Endothelial cell of umbilical vein (primary cell): ENCODE measurements at regions not wholly inside any gene's neighbourhood (a gene's known extent, or its start where the extent isn't known, plus 50 kb on each side); places are given as distances from the start of the nearest gene placed in this dataset.

Source experiments
- BruUV-seq: library from RNA; stranded (reverse); fragments of 400-500 nt; replicated peaks from 2 replicates; lab custom pipeline; 2021; lab: Mats Ljungman, UMichigan
- CTCF ChIA-PET: fragments of 300-600, 350-600 bp; sonication (Branson Sonifier 250); formaldehyde crosslinking; loops from one replicate; lab custom pipeline; 2021; ENCODE audit warnings: antibody characterized with exemption, inconsistent platforms; lab: Charles Lee
- POLR2A ChIA-PET: fragments of 300-600, 350-600 bp; sonication (Branson Sonifier 250); formaldehyde crosslinking; loops from one replicate; lab custom pipeline; 2021; ENCODE audit warnings: antibody characterized with exemption, inconsistent platforms; lab: Charles Lee
- DNase-seq: peaks from one replicate; pipeline ENCODE4 v3.0.0-alpha.2; 2011; ENCODE audit warnings: low read depth, low spot score
- FAIRE-seq: peaks from 2 replicates; lab custom pipeline; 2011; peaks lifted over from hg19 to GRCh38; lab: Jason Lieb, UNC
- H2AFZ ChIP-seq: 2 replicates; pipeline ENCODE4 v1.6.0; 2012; ENCODE audit warnings: low read depth, low read length, control low read depth, inconsistent platforms
- H3K27ac ChIP-seq: 2 replicates; pipeline ENCODE4 v1.5.1; 2011; ENCODE audit warnings: low read depth, mild to moderate bottlenecking, control low read depth, low read length, moderate library complexity; ENCODE audit not compliant: insufficient read depth
- H3K27me3 ChIP-seq, 2 experiments: 2 replicates each; pipeline versions ENCODE4 v1.6.0 to v1.6.1; 2011; ENCODE audit warnings: low read length in 2 of 2, mixed read lengths in 1 of 2; ENCODE audit not compliant: control insufficient read depth in 2 of 2, insufficient read depth in 2 of 2
- H3K36me3 ChIP-seq, 2 experiments: 2 replicates in 1 of 2; 3 replicates in 1 of 2; pipeline ENCODE4 v1.5.1; 2011; ENCODE audit warnings: low read length in 2 of 2, mild to moderate bottlenecking in 1 of 2, moderate library complexity in 1 of 2; ENCODE audit not compliant: control insufficient read depth in 2 of 2, insufficient read depth in 2 of 2; ENCODE audit errors: extremely low read depth in 1 of 2
- H3K4me1 ChIP-seq: 3 replicates; pipeline ENCODE4 v1.5.1; 2011; ENCODE audit warnings: mild to moderate bottlenecking, low read length; ENCODE audit not compliant: control insufficient read depth, insufficient read depth; ENCODE audit errors: extremely low read depth
- H3K4me2 ChIP-seq: 2 replicates; pipeline ENCODE4 v1.6.1; 2011; ENCODE audit warnings: low read length, control low read depth, mixed read lengths; ENCODE audit not compliant: insufficient read depth
- H3K4me3 ChIP-seq, 3 experiments: fragments of 200-600 bp in 1 of 3; sonication (generic), shearing (Covaris generic) in 1 of 3; replicated peaks in 1 of 3; 2 replicates each; pipeline ENCODE4 v1.5.1; 2011 to 2016; ENCODE audit warnings: control low read depth in 3 of 3, low read length in 3 of 3, mild to moderate bottlenecking in 2 of 3, inconsistent platforms in 1 of 3, low read depth in 1 of 3, moderate library complexity in 1 of 3; ENCODE audit not compliant: insufficient read depth in 1 of 3
- H3K79me2 ChIP-seq: 2 replicates; pipeline ENCODE4 v1.6.0; 2012; ENCODE audit warnings: low read length, inconsistent platforms; ENCODE audit not compliant: control insufficient read depth, insufficient read depth
- H3K9ac ChIP-seq: replicated peaks from 2 replicates; pipeline ENCODE3; 2011; ENCODE audit warnings: low read length, control low read depth; ENCODE audit not compliant: insufficient read depth; ENCODE audit errors: extremely low read depth
- H3K9me1 ChIP-seq: replicated peaks from 3 replicates; pipeline ENCODE4 v1.6.0; 2011; ENCODE audit warnings: mild to moderate bottlenecking, low read length; ENCODE audit not compliant: control insufficient read depth, insufficient read depth; ENCODE audit errors: extremely low read depth
- H3K9me3 ChIP-seq: replicated peaks from 2 replicates; pipeline ENCODE4 v1.5.1; 2012; ENCODE audit warnings: low read length, inconsistent platforms; ENCODE audit not compliant: control insufficient read depth, insufficient read depth
- H4K20me1 ChIP-seq: replicated peaks from 2 replicates; pipeline ENCODE3; 2011; ENCODE audit warnings: mild to moderate bottlenecking, low read length; ENCODE audit not compliant: control insufficient read depth, insufficient read depth; ENCODE audit errors: extremely low read depth
- CTCF ChIP-seq, 2 donors: IDR thresholded peaks; 1 replicate in 1 of 2; 2 replicates in 1 of 2; pipeline ENCODE4 v1.5.1; 2011; ENCODE audit warnings: low read length in 2 of 2, mild to moderate bottlenecking in 2 of 2, moderate library complexity in 2 of 2, control low read depth in 1 of 2, inconsistent platforms in 1 of 2, low read depth in 1 of 2; ENCODE audit not compliant: insufficient read depth in 1 of 2; ENCODE audit errors: extremely low read depth in 1 of 2
- EZH2 ChIP-seq: IDR thresholded peaks from 2 replicates; pipeline ENCODE4 v1.6.1; 2012; ENCODE audit warnings: borderline replicate concordance, low read depth, mild to moderate bottlenecking, moderate library complexity, low read length, inconsistent platforms; ENCODE audit not compliant: severe bottlenecking
- FOS ChIP-seq: IDR thresholded peaks from 2 replicates; pipeline ENCODE4 v1.6.1; 2011; ENCODE audit warnings: mild to moderate bottlenecking, low read length, moderate library complexity, borderline replicate concordance; ENCODE audit not compliant: insufficient read depth
- GATA2 ChIP-seq: IDR thresholded peaks from 2 replicates; pipeline ENCODE4 v1.7.0; 2011; ENCODE audit warnings: low read depth, mild to moderate bottlenecking, moderate library complexity, mixed read lengths, low read length; ENCODE audit not compliant: insufficient read length, insufficient read depth
- JUN ChIP-seq: IDR thresholded peaks from 2 replicates; pipeline ENCODE4 v1.6.1; 2011; ENCODE audit warnings: borderline replicate concordance, low read depth; ENCODE audit not compliant: insufficient read length, insufficient read depth
- MAX ChIP-seq: IDR thresholded peaks from 2 replicates; pipeline ENCODE4 v1.6.1; 2011; ENCODE audit not compliant: insufficient read depth, insufficient read length
- MYC ChIP-seq: IDR thresholded peaks from one replicate; pipeline ENCODE4 v1.6.1; 2011; ENCODE audit warnings: mild to moderate bottlenecking, low read depth, low read length
- POLR2A ChIP-seq: IDR thresholded peaks from 2 replicates; pipeline ENCODE4 v1.6.1; 2012; ENCODE audit warnings: low read depth, mild to moderate bottlenecking, control low read depth, low read length
- POLR2AphosphoS5 ChIP-seq: IDR thresholded peaks from 2 replicates; pipeline ENCODE4 v1.6.1; 2012; ENCODE audit warnings: low read depth, mild to moderate bottlenecking, control low read depth, low read length, moderate library complexity; ENCODE audit not compliant: insufficient read depth
- dilution Hi-C: fragments of 300-500 bp; cut with MboI; formaldehyde crosslinking; loops from one replicate; pipeline ENCODE4 v1.15.0; 2019; ENCODE audit warnings: low sequenced_read_pairs; ENCODE audit not compliant: extremely low pct_ligation_motif_present
- intact Hi-C: fragments of 100-400 bp; cut with micrococcal nuclease; formaldehyde crosslinking; loops from one replicate; pipeline ENCODE4 v1.10.0; 2022

GRCh38 chrX:113974881-113975280, 609.0 kb upstream of the HTR2C start:
- Histone ChIP-seq H3K27me3 (no peaks in the 10 kb centered on the region), H3K36me3 (no peaks in the 10 kb centered on the region), H4K20me1 (no peaks in the 10 kb centered on the region), H3K27ac (no peak overlapping the region), H3K9me3 (no peaks in the 10 kb centered on the region), H3K4me2 (no peak overlapping the region), H3K9me1 (no peaks in the 10 kb centered on the region), H3K4me3 (no peak overlapping the region), H2AFZ (no peak overlapping the region), H3K9ac (no peak overlapping the region), H3K4me1 (no peaks in the 10 kb centered on the region), H3K79me2 (no peaks in the 10 kb centered on the region)
- DNase-seq, result no peak
- ChIA-PET POLR2A (no interaction called here), CTCF (no interaction called here)
- TF ChIP-seq MYC (no peak), JUN (no peak), CTCF (IDR thresholded peaks at IDR 0.05; ENCODE audit: extremely low read depth in 1 of 2, insufficient read depth in 1 of 2, low read depth in 1 of 2, low read length in 2 of 2) (no peak), MAX (no peak), FOS (no peak), POLR2A (no peak)
- intact Hi-C loops (no loop called here), dilution Hi-C loops (no loop called here)
- BruUV-seq, result no TSS peak
- FAIRE-seq, result no peak

GRCh38 chrX:113973706-113974105, 610.2 kb upstream of the HTR2C start:
- ChIA-PET CTCF (no interaction called here), POLR2A (no interaction called here)
- Histone ChIP-seq H3K4me3 (no peak overlapping the region), H3K36me3 (no peaks in the 10 kb centered on the region), H3K4me1 (no peaks in the 10 kb centered on the region), H3K79me2 (no peaks in the 10 kb centered on the region), H2AFZ (no peak overlapping the region), H3K27ac (no peak overlapping the region), H3K9me1 (no peaks in the 10 kb centered on the region), H3K27me3 (no peaks in the 10 kb centered on the region), H3K4me2 (no peak overlapping the region), H3K9me3 (no peaks in the 10 kb centered on the region), H3K9ac (no peak overlapping the region), H4K20me1 (no peaks in the 10 kb centered on the region)
- TF ChIP-seq CTCF (IDR thresholded peaks at IDR 0.05; ENCODE audit: extremely low read depth in 1 of 2, insufficient read depth in 1 of 2, low read depth in 1 of 2, low read length in 2 of 2) (no peak), EZH2 (no peak), POLR2AphosphoS5 (no peak), GATA2 (no peak), JUN (no peak), MAX (no peak), FOS (no peak), POLR2A (no peak), MYC (no peak)
- no TSS peak for BruUV-seq
- intact Hi-C loops, result no loop called here
- no peak for DNase-seq
- dilution Hi-C loops, result no loop called here
- FAIRE-seq, result no peak
